Upper lobe of left lung (tissue), 4 donors: ENCODE measurements at regions not wholly inside any gene's neighbourhood (a gene's known extent, or its start where the extent isn't known, plus 50 kb on each side); places are given as distances from the start of the nearest gene placed in this dataset.

Experiments
- CTCF ChIP-seq, 6 experiments: fragments of 450-650 bp in 4 of 6; fragments of 200-600 bp in 2 of 6; sonication (generic) in 2 of 6; IDR thresholded peaks; one replicate each; pipeline ENCODE4 v1.5.1; 2016 to 2019; ENCODE audit warnings: antibody characterized with exemption in 6 of 6
- POLR2A ChIP-seq, 4 donors: fragments of 450-650 bp; IDR thresholded peaks; one replicate each; pipeline ENCODE4 v1.5.1; 2016 to 2017; ENCODE audit warnings: antibody characterized with exemption in 4 of 4, mild to moderate bottlenecking in 2 of 4

- TF ChIP-seq CTCF (IDR thresholded peaks at IDR 0.05) (no peak), POLR2A (IDR thresholded peaks at IDR 0.05) (no peak)
Measured at GRCh38 chr3:153624310-153625030, 462.4 kb downstream of the RAP2B start.
